GM23248 (cell line): ENCODE measurements at regions not wholly inside any gene's neighbourhood (a gene's known extent, or its start where the extent isn't known, plus 50 kb on each side); places are given as distances from the start of the nearest gene placed in this dataset.

Experiments used
- EZH2 ChIP-seq: fragments of 200-600 bp; sonication (generic); IDR thresholded peaks from 2 replicates; pipeline ENCODE4 v1.6.1; 2018; ENCODE audit warnings: antibody characterized with exemption, mild to moderate bottlenecking; ENCODE audit not compliant: insufficient read depth, poor library complexity, severe bottlenecking
- EZH2phosphoT487 ChIP-seq: fragments of 200-600 bp; sonication (generic); IDR thresholded peaks from 2 replicates; pipeline ENCODE4 v1.6.1; 2018; ENCODE audit warnings: antibody characterized with exemption, moderate library complexity, mild to moderate bottlenecking, low read depth; ENCODE audit not compliant: insufficient read depth

GRCh38 chr1:181366910-181367309, 116.4 kb upstream of the CACNA1E start:
- TF ChIP-seq EZH2 (no peak), EZH2phosphoT487 (no peak)
